Mucosa of gallbladder (tissue), 1 donor: ENCODE measurements at regions not wholly inside any gene's neighbourhood (a gene's known extent, or its start where the extent isn't known, plus 50 kb on each side); places are given as distances from the start of the nearest gene placed in this dataset.

ENCODE experiments used
- DNase-seq: peaks from one replicate; pipeline ENCODE4 v3.0.0-alpha.2; 2020; ENCODE audit warnings: low spot score
- donor health status: DM: no; HTN: no; CAD: no.

- no peak for DNase-seq
Observed at GRCh38 chr6:22401206-22401605, 104.4 kb upstream of the PRL start.

DNA sequence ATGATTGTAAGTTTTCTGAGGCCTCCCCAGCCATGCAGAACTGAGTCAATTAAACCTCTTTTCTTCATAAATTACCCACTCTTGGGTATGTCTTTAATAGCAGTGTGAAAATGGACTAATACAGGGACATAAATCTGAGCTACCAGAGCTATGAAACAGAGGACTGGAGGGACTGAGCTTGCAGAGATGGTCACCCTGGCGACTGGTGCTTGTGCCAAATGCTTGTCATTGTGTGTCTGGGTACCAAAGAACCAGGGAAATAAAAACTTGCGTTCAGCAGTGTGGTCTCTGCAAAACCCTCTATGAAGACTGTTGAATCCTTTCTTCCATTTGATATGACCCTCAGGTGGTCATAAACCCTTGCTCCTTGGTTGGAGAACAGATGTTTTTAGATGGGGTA, 105.1 kb upstream of the PRL start:
- DNase-seq: no peak

- DNase-seq: no peak
Observed at GRCh38 chr6:22409486-22409885, 112.7 kb upstream of the PRL start.

DNA sequence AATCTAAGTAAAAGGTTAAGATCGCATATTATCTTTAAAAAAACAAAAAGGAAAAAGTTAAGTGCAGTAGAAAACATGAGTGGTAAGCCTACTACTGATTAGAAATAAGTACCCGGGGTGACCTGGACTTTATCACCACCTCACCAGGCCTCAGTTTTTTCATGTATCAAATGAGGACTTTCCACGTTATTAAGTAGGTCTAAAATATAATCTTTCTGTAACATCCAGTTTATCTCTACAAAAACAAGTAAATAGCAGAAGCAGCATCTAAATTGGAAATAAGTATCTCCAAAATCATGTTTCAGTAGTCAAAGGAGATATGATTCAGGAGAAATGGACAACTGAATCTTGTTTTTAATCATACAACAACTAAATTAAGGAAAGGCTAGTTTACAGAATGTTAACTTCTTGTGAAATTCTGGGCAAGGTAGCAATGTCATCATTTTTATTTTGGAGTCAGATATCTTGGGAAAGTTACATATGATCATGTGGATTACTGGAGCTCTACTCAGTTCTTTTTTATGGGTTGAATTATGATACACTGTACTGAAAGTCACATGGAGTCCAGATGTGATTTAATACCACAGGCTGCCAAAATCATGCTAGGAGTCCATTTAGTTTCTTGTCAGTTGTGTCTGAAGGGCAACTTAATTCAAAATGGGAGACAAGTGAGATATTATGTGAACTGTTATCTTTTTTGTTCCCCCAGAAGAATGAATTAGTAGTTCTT, 114.7 kb upstream of the PRL start:
- no peak for DNase-seq

GRCh38 chr6:22412994-22413393, 116.2 kb upstream of the PRL start:
- DNase-seq: no peak

DNA sequence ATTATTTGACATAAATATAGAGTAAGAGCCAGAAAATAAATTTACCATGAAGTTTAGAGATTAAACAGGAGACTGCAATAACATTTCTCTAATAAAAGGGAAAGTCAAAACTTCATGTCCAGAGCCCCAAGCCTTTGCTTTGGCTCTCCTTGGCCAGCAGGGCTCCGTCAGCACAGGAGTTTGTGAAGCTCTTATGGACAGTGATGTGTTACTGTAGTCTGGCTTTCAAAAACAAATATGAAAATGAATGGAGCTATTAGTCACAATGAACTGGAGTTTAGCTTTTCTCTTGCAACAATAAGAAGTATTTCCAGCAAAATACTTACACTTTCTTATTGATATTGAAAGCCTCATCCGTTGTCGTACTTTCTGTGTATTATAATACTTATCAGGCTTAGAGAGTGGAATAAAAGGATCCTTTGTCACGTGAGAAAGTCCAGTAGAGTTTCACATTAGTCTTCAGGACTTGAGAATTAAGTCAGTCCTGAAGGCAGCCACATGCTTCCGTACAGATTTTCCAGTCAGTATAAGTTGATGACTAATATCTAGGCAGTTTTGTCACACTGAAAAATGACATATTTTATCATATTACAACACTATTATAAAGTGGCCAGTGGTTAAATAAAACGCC, 117.0 kb upstream of the PRL start:
- no peak for DNase-seq

GRCh38 chr6:22418714-22419113, 121.9 kb upstream of the PRL start:
- no peak for DNase-seq

DNA sequence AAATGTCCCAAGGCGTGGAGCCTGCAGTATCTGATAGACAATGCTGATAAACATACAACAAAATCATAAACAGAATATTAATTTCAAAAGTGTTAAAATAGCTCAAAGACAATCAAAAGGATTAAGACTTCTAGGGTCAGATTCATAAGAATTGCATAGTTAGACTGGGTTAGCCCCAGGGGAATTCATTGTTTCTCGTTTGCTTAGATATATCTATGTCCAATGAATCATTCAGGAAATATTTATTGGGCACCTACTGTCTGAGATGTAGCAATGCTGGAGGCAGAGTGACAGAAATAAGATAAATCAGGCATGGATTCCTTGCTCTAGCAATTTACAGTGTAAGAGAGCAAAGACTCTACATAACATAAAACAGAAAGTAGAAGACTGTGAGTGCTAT, 124.4 kb upstream of the PRL start:
- DNase-seq: no peak

DNA sequence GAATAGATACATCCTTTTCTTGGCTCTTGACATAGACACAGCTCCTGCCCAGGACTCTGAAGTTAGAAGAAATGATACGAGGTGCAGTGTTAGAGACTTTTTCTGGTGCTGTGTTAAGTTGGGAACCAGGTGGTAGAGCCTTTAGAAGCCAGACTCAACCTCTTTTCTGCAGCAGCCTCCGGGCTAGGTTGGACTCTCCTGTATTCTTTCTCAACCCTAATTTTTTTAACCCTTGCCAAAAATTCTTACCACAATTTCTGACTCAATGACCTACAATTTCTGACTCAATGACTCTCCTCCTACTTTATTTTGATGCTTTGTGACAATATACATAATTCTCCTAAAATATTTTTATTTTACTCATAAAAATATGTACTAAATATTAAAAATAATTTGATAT, 127.4 kb upstream of the PRL start:
- no peak for DNase-seq

DNA sequence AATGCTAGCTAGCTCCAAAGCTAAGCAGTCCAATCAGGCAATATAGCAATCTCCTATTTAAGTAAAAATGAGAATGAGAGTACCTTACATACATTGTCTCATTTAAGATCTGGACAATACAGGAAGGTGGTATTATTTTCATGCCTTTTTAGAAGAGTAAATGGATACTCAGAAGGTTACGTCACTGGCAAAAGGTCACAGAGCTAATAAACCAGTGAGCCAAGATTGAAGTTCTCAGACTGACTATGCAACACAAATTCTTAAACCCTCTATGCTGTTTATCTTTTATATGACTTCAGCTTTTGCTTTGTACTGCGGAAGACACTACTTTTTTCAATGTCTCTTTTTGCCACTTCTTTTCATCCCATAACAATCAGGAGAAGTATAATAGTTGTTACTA, 135.2 kb upstream of the PRL start:
- no peak for DNase-seq

DNA sequence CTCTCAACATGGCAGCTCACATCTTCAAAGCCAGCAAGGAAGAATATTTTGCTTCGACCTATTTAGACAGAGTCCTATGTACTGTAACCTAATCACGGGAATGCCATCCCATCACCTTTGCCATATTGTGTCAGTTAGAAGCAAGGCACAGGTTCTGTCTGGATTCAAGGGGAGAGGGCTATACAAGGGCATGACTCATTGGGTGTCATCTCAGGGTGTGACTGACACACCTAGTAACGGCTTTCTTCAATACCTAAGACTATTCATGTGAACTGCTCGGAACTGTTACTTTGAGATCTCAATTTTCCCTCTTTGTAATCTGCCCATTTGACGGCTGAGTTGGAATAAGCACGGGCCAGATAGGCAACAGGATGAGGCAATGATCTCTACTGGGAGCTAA, 135.6 kb upstream of the HDGFL1 start:
- no peak for DNase-seq

- no peak for DNase-seq
Observed at GRCh38 chr6:22435151-22435550, 134.2 kb upstream of the HDGFL1 start.

DNA sequence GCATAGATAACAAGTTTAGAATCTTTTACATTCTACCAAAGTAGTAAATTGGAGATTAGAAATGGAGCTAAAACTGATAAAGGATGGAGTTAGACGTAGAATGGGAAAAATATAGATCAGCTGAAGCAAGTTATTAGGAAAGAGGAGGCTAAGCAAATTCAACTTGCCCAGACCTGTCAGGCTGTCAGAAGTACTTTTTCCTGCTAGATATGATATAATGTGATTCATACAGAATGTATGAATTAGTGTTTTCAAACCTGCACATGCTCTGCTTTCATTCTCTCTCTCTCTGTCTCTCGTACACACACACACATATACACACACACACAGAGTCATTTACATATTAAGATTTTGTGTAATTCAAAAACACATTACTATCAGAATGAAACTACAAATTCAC, 133.2 kb upstream of the HDGFL1 start:
- DNase-seq: no peak

DNA sequence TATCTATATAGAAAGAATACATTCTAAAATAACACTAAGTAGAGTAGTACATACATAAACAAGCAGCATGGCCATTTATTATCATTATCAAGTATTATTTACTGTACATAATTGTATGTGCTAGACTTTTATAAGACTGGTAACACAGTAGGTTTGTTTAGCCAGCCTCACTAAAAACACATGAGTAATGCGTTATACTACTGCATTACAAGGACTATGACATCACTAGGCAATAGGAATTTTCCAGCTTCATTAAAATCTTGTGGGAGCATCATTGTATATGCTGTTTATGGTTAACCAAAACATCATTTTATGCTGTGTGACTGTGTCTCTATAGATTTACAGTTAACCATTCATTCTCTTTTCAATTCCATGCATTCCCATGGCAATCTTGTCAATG, 131.7 kb upstream of the HDGFL1 start:
- DNase-seq: no peak

DNA sequence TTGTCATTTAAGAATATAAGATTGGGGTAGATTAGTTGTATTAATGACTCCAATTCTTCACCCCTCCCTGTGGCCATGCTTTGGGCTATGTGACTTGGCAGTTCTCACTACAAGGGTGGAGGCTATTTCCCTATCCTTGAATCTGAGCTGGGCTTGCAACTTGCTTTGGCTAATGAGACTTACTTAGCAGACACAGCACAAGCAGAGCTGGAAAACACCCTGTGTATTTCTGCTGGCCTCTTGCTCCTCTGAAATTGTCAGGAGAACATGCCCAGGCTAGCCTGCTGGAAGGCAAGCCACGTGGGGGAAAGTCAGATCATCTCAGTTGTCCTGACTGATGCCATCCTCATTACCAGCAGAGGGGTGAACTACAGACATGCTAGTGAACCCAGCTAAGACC, 126.5 kb upstream of the HDGFL1 start:
- no peak for DNase-seq

DNA sequence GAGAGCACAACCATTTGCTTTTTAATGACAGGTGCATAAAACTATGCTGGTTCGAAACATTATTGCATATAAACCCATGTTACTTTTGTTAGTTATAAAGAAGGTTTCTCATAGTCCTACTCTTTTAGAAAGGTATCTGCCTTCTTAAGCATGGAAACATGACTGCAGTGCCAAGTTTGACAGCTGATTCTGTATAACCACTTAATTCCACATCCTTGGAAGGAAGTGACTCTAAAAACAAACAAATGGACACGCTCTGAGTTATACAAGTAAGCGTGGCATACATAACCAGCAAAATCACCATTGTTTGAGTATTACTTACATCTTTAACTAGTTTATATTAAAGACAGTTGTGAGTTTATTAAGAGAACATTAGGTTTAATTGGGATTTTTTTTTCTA, 125.0 kb upstream of the HDGFL1 start:
- no peak for DNase-seq

GRCh38 chr6:22445946-22446345, 123.4 kb upstream of the HDGFL1 start:
- DNase-seq: no peak

GRCh38 chr6:22447249-22448196, 121.8 kb upstream of the HDGFL1 start:
- no peak for DNase-seq

DNA sequence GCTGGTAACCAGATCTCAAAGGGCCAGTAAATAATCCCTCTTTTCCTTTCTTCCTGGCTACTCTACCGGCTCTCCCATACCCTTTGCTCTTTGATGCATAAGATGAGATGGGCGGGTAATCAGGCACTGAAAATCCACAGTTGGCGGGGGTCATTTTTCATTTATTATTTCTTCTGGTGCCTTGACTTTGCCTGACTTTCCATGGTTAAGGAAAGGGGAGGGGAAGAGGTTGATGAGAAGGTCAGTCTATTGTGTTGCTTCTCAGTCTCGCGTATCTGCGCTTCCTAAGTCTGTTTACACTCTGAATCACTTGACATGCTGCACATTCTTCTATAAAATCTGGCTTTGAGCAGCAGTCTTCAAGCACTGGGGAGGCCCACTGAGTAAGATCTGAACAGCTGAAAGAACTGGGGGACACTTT, 121.1 kb upstream of the HDGFL1 start:
- DNase-seq: no peak

DNA sequence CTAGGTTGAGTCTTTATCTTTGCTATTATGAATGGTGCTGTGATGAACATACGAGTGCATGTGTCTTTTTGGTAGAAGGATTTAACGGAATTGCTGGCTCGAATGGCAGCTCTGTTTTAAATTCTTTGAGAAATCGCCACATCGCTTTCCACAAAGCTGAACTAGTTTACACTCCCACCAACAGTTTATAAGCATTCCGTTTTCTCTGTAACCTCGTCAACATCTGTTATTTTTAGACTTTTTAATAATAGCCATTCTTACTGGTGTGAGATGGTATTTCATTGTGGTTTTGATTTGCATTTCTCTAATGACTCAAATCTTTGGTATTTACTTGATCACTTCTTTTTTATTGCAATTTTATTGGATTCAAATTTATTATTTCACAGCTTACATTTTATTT, 117.4 kb upstream of the HDGFL1 start:
- no peak for DNase-seq

- DNase-seq: no peak
Observed at GRCh38 chr6:22455378-22455777, 114.0 kb upstream of the HDGFL1 start.

DNA sequence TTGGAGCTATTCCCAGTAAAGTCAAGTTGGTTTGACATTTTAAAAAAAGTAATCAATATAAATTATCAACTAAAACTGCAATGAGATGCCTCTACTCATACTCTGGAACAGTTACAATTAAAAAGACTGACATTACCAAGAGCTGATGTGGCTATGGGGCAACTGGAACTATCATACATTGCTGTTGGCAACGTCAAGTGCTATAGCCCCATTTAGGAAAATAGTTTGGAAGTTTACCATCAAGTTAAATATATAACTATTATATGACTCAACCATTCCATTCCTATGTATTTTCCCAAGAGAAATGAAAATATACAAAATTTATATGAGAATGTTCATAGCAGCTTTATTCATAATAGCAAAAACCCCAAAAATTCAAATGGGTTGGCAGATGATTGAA, 111.4 kb upstream of the HDGFL1 start:
- no peak for DNase-seq
